SK-N-SH (cell line): ENCODE measurements at regions not wholly inside any gene's neighbourhood (a gene's known extent, or its start where the extent isn't known, plus 50 kb on each side); places are given as distances from the start of the nearest gene placed in this dataset.

Experiments used
- CTCF ChIA-PET: fragments of 300-600, 350-600 bp; formaldehyde crosslinking; extraction: SDS; loops from one replicate; lab custom pipeline; 2021; lab: Yijun Ruan, JAX
- POLR2A ChIA-PET: fragments of 350-600 bp; sonication (Branson Sonifier 250); formaldehyde crosslinking; extraction: SDS; loops from one replicate; lab custom pipeline; 2020; ENCODE audit warnings: antibody characterized with exemption, inconsistent platforms; lab: Yijun Ruan, JAX
- DNase-seq: peaks from one replicate; pipeline ENCODE4 v3.0.0; 2012
- H2AFZ ChIP-seq: fragments of 200-600 bp; sonication (generic); 2 replicates; pipeline ENCODE4 v1.8.1; 2016; ENCODE audit warnings: antibody characterized with exemption, mild to moderate bottlenecking, low read depth
- H3F3A ChIP-seq: fragments of 200-600 bp; sonication (generic); replicated peaks from 2 replicates; pipeline ENCODE3; 2016; ENCODE audit warnings: antibody characterized with exemption, mild to moderate bottlenecking; ENCODE audit not compliant: insufficient read depth
- H3K27ac ChIP-seq, 2 experiments: fragments of 200-500 bp in 1 of 2; fragments of 200-600 bp in 1 of 2; sonication (Bioruptor generic) in 1 of 2; sonication (generic), shearing (Covaris generic) in 1 of 2; 2 replicates each; pipeline versions ENCODE4 v1.5.1 to v1.6.1; 2014 to 2016; ENCODE audit warnings: low read depth in 2 of 2, inconsistent platforms in 1 of 2, low read length in 1 of 2, mild to moderate bottlenecking in 1 of 2, mixed read lengths in 1 of 2
- H3K27me3 ChIP-seq: fragments of 200-600 bp; sonication (generic), shearing (Covaris generic); 2 replicates; pipeline ENCODE4 v1.6.1; 2016; ENCODE audit warnings: mixed run types; ENCODE audit not compliant: insufficient read depth
- H3K36me3 ChIP-seq, 2 experiments: fragments of 200-500 bp in 1 of 2; fragments of 200-600 bp in 1 of 2; sonication (Bioruptor generic) in 1 of 2; sonication (generic) in 1 of 2; replicated peaks in 1 of 2; 2 replicates each; pipeline versions ENCODE3 to v1.5.1; 2014 to 2016; ENCODE audit warnings: low read length in 1 of 2, mild to moderate bottlenecking in 1 of 2; ENCODE audit not compliant: insufficient read depth in 2 of 2, control insufficient read depth in 1 of 2
- H3K4me1 ChIP-seq, 2 experiments: fragments of 200-500 bp in 1 of 2; fragments of 200-600 bp in 1 of 2; sonication (Bioruptor generic) in 1 of 2; sonication (generic), shearing (Covaris generic) in 1 of 2; 2 replicates each; pipeline versions ENCODE4 v1.5.1 to v1.6.1; 2014 to 2016; ENCODE audit warnings: low read depth in 1 of 2, low read length in 1 of 2, mixed run types in 1 of 2; ENCODE audit not compliant: insufficient read depth in 2 of 2, control insufficient read depth in 1 of 2
- H3K4me2 ChIP-seq: fragments of 200-600 bp; sonication (generic), shearing (Covaris generic); 2 replicates; pipeline ENCODE4 v1.6.1; 2017; ENCODE audit warnings: mixed run types
- H3K4me3 ChIP-seq, 2 experiments: fragments of 200-500 bp in 1 of 2; fragments of 200-600 bp in 1 of 2; sonication (Bioruptor generic) in 1 of 2; sonication (generic), shearing (Covaris generic) in 1 of 2; 2 replicates each; pipeline versions ENCODE4 v1.5.1 to v1.8.1; 2014 to 2016; ENCODE audit warnings: low read depth in 2 of 2, inconsistent platforms in 1 of 2, low read length in 1 of 2, mild to moderate bottlenecking in 1 of 2, mixed read lengths in 1 of 2, moderate library complexity in 1 of 2
- H3K79me2 ChIP-seq: fragments of 200-600 bp; sonication (generic); 2 replicates; pipeline ENCODE4 v1.8.1; 2017; ENCODE audit warnings: mild to moderate bottlenecking; ENCODE audit not compliant: insufficient read depth
- H3K9ac ChIP-seq: fragments of 200-600 bp; sonication (generic); 2 replicates; pipeline ENCODE4 v1.6.1; 2017; ENCODE audit warnings: mixed run types
- H3K9me2 ChIP-seq: fragments of 200-600 bp; sonication (generic); 2 replicates; pipeline ENCODE4 v1.6.1; 2017; ENCODE audit warnings: mixed run types
- H3K9me3 ChIP-seq: fragments of 200-600 bp; sonication (generic); 2 replicates; pipeline ENCODE4 v1.6.1; 2017; ENCODE audit warnings: mixed run types, mild to moderate bottlenecking, moderate library complexity
- H4K20me1 ChIP-seq: fragments of 200-600 bp; sonication (generic); 2 replicates; pipeline ENCODE4 v1.6.1; 2017; ENCODE audit warnings: mild to moderate bottlenecking, mixed run types; ENCODE audit not compliant: insufficient read depth
- CHD2 ChIP-seq: fragments of 150-350 bp; IDR thresholded peaks from 2 replicates; pipeline ENCODE4 v1.6.1; 2018; ENCODE audit warnings: low read length; ENCODE audit not compliant: partially characterized antibody
- EP300 ChIP-seq, 2 experiments: IDR thresholded peaks; 2 replicates each; pipeline versions ENCODE4 v1.4.0 to v1.6.1; 2012; ENCODE audit warnings: borderline replicate concordance in 1 of 2, low read depth in 1 of 2, low read length in 1 of 2
- EZH2phosphoT487 ChIP-seq: fragments of 200-600 bp; sonication (generic); IDR thresholded peaks from 2 replicates; pipeline ENCODE4 v1.6.1; 2017; ENCODE audit warnings: low read depth, mixed run types, mild to moderate bottlenecking, antibody characterized with exemption, moderate library complexity, borderline replicate concordance
- FOSL2 ChIP-seq: IDR thresholded peaks from 2 replicates; pipeline ENCODE4 v1.4.0; 2012; ENCODE audit warnings: low read depth, mild to moderate bottlenecking, moderate library complexity, borderline replicate concordance
- FOXJ3 ChIP-seq: sonication (generic); formaldehyde crosslinking; IDR thresholded peaks from 2 replicates; pipeline ENCODE4 v1.5.1; 2020; ENCODE audit warnings: mild to moderate bottlenecking, missing genetic modification reagents
- GABPA ChIP-seq: IDR thresholded peaks from 2 replicates; pipeline ENCODE4 v1.4.0; 2012; ENCODE audit warnings: low read depth, mild to moderate bottlenecking
- GATA2 ChIP-seq: sonication (generic); formaldehyde crosslinking; IDR thresholded peaks from 2 replicates; pipeline ENCODE4 v1.5.0; 2020; ENCODE audit warnings: mild to moderate bottlenecking, missing genetic modification reagents
- NFIC ChIP-seq: IDR thresholded peaks from 2 replicates; pipeline ENCODE4 v1.4.0; 2012; ENCODE audit warnings: borderline replicate concordance
- POLR2AphosphoS5 ChIP-seq: IDR thresholded peaks from 2 replicates; pipeline ENCODE4 v1.6.1; 2012; ENCODE audit warnings: low read depth, low read length
- RAD21 ChIP-seq: IDR thresholded peaks from 2 replicates; pipeline ENCODE4 v1.6.1; 2012; ENCODE audit warnings: mild to moderate bottlenecking, low read length
- RCOR1 ChIP-seq: fragments of 150-350 bp; IDR thresholded peaks from 2 replicates; pipeline ENCODE4 v1.6.1; 2017; ENCODE audit warnings: antibody characterized with exemption, low read length
- RFX5 ChIP-seq: IDR thresholded peaks from 2 replicates; pipeline ENCODE4 v1.6.1; 2012; ENCODE audit warnings: mild to moderate bottlenecking, improper control_type of control experiment, low read length
- RXRA ChIP-seq: IDR thresholded peaks from 2 replicates; pipeline ENCODE4 v1.4.0; 2012; ENCODE audit warnings: low read depth, mild to moderate bottlenecking, borderline replicate concordance
- SIN3A ChIP-seq: IDR thresholded peaks from 2 replicates; pipeline ENCODE4 v1.6.1; 2012; ENCODE audit warnings: low read depth, mild to moderate bottlenecking, low read length, moderate library complexity, borderline replicate concordance
- SMC3 ChIP-seq: IDR thresholded peaks from 2 replicates; pipeline ENCODE4 v1.6.1; 2012; ENCODE audit warnings: low read depth, low read length, improper control_type of control experiment
- TCF12 ChIP-seq: IDR thresholded peaks from 2 replicates; pipeline ENCODE4 v1.4.0; 2012
- ZBTB33 ChIP-seq: IDR thresholded peaks from 2 replicates; pipeline ENCODE4 v1.4.0; 2012; ENCODE audit warnings: low read depth, borderline replicate concordance
- WGBS: methylation state at CpG from one replicate; pipeline ENCODE4 v1.1.6; 2017; ENCODE audit warnings: low lambda C conversion rate; 5-methylcytosine and 5-hydroxymethylcytosine counted together
- TF ChIP-seq, protein P1 (sequence below): IDR thresholded peaks from 2 replicates; pipeline ENCODE4 v1.6.1; 2012; ENCODE audit warnings: mild to moderate bottlenecking, low read depth, low read length, moderate library complexity
- TF ChIP-seq, protein P2 (sequence below): fragments of 150-350 bp; IDR thresholded peaks from 2 replicates; pipeline ENCODE4 v1.6.1; 2017; ENCODE audit warnings: antibody characterized with exemption, low read length, low read depth, borderline replicate concordance

DNA sequence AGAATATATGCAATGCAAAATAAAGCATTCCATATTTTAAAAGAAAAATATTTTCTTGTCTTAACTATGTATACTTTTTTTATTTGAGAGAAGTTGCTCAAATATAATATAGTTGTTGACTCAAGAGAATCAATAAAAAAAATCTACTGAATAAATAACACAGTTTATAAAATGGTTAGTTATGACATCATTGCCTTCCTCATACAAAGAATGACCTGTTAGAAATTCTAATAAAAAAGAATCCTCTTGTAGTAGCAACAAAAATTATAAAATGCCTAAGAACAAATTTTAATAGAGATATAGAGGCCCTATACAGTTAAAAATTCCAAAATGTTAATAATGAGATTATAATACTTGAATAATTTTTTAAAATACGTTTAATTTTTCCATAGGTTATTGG is 96.5 kb upstream of the AHI1 start:
- 89% methylated on average over 1 of the region's 1 CpG for WGBS
- CTCF ChIA-PET, result interaction anchor here (0.8 kb wide), 1 partner anchor 19 kb away, joined by 3 read pairs; no protein-coding TSS in a partner anchor
- H3K27ac ChIP-seq, result no peak overlapping the region
- H3K36me3 ChIP-seq, result no peaks in the 10 kb centered on the region
- H3K9me3 ChIP-seq, result no peaks in the 10 kb centered on the region
- POLR2A ChIA-PET, result no interaction called here
- H3K4me3 ChIP-seq, result no peak overlapping the region
- TF ChIP-seq POLR2AphosphoS5, result no peak
- no peaks in the 10 kb centered on the region for H3K79me2 ChIP-seq
- DNase-seq, result no peak
- no peak overlapping the region for H3K4me2 ChIP-seq
- no peaks in the 10 kb centered on the region for H3K27me3 ChIP-seq
- no peak overlapping the region for H2AFZ ChIP-seq
- no peak overlapping the region for H3K9ac ChIP-seq
- H3K4me1 ChIP-seq, result no peaks in the 10 kb centered on the region
- no peaks in the 10 kb centered on the region for H3F3A ChIP-seq
- H4K20me1 ChIP-seq, result no peaks in the 10 kb centered on the region
- H3K9me2 ChIP-seq, result no peaks in the 10 kb centered on the region

GRCh38 chr6:135600086-135600702 is 102.7 kb upstream of the AHI1 start:
- Histone ChIP-seq H2AFZ (no peak overlapping the region), H3K4me3 (no peak overlapping the region), H4K20me1 (no peaks in the 10 kb centered on the region), H3K4me1 (no peaks in the 10 kb centered on the region), H3K9me3 (no peaks in the 10 kb centered on the region), H3F3A (no peaks in the 10 kb centered on the region), H3K27me3 (no peaks in the 10 kb centered on the region), H3K9me2 (no peaks in the 10 kb centered on the region), H3K9ac (no peak overlapping the region), H3K4me2 (no peak overlapping the region), H3K36me3 (no peaks in the 10 kb centered on the region), H3K79me2 (no peaks in the 10 kb centered on the region), H3K27ac (no peak overlapping the region)
- TF ChIP-seq GABPA, result no peak
- TF ChIP-seq SMC3, result no peak
- no peak for TF ChIP-seq NFIC
- no peak for TF ChIP-seq FOXJ3 (CRISPR knock-in tag)
- TF ChIP-seq RCOR1, result no peak
- no peak for TF ChIP-seq EP300 (IDR thresholded peaks at IDR 0.05; ENCODE audit: borderline replicate concordance in 1 of 2, low read depth in 1 of 2, low read length in 1 of 2)
- TF ChIP-seq RFX5, result no peak
- no peak for TF ChIP-seq TCF12
- TF ChIP-seq, protein P1, sequence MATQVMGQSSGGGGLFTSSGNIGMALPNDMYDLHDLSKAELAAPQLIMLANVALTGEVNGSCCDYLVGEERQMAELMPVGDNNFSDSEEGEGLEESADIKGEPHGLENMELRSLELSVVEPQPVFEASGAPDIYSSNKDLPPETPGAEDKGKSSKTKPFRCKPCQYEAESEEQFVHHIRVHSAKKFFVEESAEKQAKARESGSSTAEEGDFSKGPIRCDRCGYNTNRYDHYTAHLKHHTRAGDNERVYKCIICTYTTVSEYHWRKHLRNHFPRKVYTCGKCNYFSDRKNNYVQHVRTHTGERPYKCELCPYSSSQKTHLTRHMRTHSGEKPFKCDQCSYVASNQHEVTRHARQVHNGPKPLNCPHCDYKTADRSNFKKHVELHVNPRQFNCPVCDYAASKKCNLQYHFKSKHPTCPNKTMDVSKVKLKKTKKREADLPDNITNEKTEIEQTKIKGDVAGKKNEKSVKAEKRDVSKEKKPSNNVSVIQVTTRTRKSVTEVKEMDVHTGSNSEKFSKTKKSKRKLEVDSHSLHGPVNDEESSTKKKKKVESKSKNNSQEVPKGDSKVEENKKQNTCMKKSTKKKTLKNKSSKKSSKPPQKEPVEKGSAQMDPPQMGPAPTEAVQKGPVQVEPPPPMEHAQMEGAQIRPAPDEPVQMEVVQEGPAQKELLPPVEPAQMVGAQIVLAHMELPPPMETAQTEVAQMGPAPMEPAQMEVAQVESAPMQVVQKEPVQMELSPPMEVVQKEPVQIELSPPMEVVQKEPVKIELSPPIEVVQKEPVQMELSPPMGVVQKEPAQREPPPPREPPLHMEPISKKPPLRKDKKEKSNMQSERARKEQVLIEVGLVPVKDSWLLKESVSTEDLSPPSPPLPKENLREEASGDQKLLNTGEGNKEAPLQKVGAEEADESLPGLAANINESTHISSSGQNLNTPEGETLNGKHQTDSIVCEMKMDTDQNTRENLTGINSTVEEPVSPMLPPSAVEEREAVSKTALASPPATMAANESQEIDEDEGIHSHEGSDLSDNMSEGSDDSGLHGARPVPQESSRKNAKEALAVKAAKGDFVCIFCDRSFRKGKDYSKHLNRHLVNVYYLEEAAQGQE, result no peak
- TF ChIP-seq CHD2, result no peak
- TF ChIP-seq ZBTB33, result no peak
- no peak for TF ChIP-seq RAD21
- TF ChIP-seq, protein P2, sequence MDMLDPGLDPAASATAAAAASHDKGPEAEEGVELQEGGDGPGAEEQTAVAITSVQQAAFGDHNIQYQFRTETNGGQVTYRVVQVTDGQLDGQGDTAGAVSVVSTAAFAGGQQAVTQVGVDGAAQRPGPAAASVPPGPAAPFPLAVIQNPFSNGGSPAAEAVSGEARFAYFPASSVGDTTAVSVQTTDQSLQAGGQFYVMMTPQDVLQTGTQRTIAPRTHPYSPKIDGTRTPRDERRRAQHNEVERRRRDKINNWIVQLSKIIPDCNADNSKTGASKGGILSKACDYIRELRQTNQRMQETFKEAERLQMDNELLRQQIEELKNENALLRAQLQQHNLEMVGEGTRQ, result no peak
- no peak for TF ChIP-seq FOSL2
- no peak for TF ChIP-seq EZH2phosphoT487
- TF ChIP-seq SIN3A, result no peak
- TF ChIP-seq GATA2, result no peak
- TF ChIP-seq RXRA, result no peak
- ChIA-PET POLR2A (no interaction called here), CTCF (no interaction called here)
- WGBS, result 62% methylated on average over 3 of the region's 5 CpGs
- no peak for DNase-seq
